H1 (cell line): ENCODE measurements at regions not wholly inside any gene's neighbourhood (a gene's known extent, or its start where the extent isn't known, plus 50 kb on each side); places are given as distances from the start of the nearest gene placed in this dataset.

ENCODE experiments used
- CTCF ChIA-PET: fragments of 300-600 bp; sonication (Branson Sonifier 250); formaldehyde crosslinking; loops from one replicate; lab custom pipeline; 2021; ENCODE audit not compliant: partially characterized antibody; lab: Charles Lee
- POLR2A ChIA-PET: fragments of 300-600 bp; sonication (Branson Sonifier 250); formaldehyde crosslinking; loops from one replicate; lab custom pipeline; 2021; ENCODE audit warnings: inconsistent platforms; ENCODE audit not compliant: partially characterized antibody; lab: Charles Lee
- DNase-seq, 2 experiments: peaks; one replicate each; pipeline versions ENCODE4 v3.0.0 to v3.0.0-alpha.2; 2010 to 2022; ENCODE audit warnings: low spot score in 2 of 2, low read depth in 1 of 2, mixed read lengths in 1 of 2
- FAIRE-seq: peaks from 2 replicates; lab custom pipeline; 2011; peaks lifted over from hg19 to GRCh38; lab: Jason Lieb, UNC
- H2AFZ ChIP-seq: 2 replicates; pipeline ENCODE4 v1.8.1; 2012; ENCODE audit warnings: low read length, inconsistent platforms
- H2AK5ac ChIP-seq: 2 replicates; pipeline ENCODE4 v1.6.1; 2013; ENCODE audit warnings: low read depth, low read length
- H2BK120ac ChIP-seq: replicated peaks from 2 replicates; pipeline ENCODE3; 2013; ENCODE audit warnings: low read depth, low read length, inconsistent platforms
- H2BK12ac ChIP-seq: 2 replicates; pipeline ENCODE4 v1.6.1; 2013; ENCODE audit warnings: low read depth, low read length
- H2BK15ac ChIP-seq: 2 replicates; pipeline ENCODE4 v1.6.1; 2013; ENCODE audit warnings: low read length
- H2BK20ac ChIP-seq: 2 replicates; pipeline ENCODE4 v1.6.1; 2013; ENCODE audit warnings: low read length
- H2BK5ac ChIP-seq: 2 replicates; pipeline ENCODE4 v1.6.1; 2013; ENCODE audit warnings: low read depth, low read length
- H3K14ac ChIP-seq: 2 replicates; pipeline ENCODE4 v1.6.1; 2013; ENCODE audit warnings: inconsistent platforms; ENCODE audit not compliant: insufficient read length
- H3K18ac ChIP-seq: 2 replicates; pipeline ENCODE4 v1.6.1; 2013; ENCODE audit warnings: low read length; ENCODE audit errors: extremely low read depth
- H3K23ac ChIP-seq: 2 replicates; pipeline ENCODE4 v1.6.1; 2013; ENCODE audit warnings: inconsistent platforms; ENCODE audit not compliant: insufficient read length
- H3K23me2 ChIP-seq: 2 replicates; pipeline ENCODE4 v1.6.1; 2013; ENCODE audit warnings: low read depth, low read length
- H3K27ac ChIP-seq: 2 replicates; pipeline ENCODE4 v1.6.1; 2011; ENCODE audit warnings: low read depth, low read length, inconsistent platforms
- H3K27me3 ChIP-seq, 4 experiments: replicated peaks in 1 of 4; 1 replicate in 1 of 4; 2 replicates in 3 of 4; pipeline versions ENCODE4 v1.6.1 to v1.8.1; 2011 to 2013; ENCODE audit warnings: low read length in 3 of 4, mild to moderate bottlenecking in 3 of 4, inconsistent platforms in 2 of 4, mixed read lengths in 2 of 4, moderate library complexity in 1 of 4; ENCODE audit not compliant: control insufficient read depth in 3 of 4, insufficient read depth in 3 of 4; ENCODE audit errors: extremely low read depth in 1 of 4
- H3K36me3 ChIP-seq, 4 experiments: 2 replicates each; pipeline versions ENCODE4 v1.6.1 to v1.8.1; 2011 to 2013; ENCODE audit warnings: mild to moderate bottlenecking in 4 of 4, low read length in 3 of 4, moderate library complexity in 2 of 4, control low read depth in 1 of 4, inconsistent platforms in 1 of 4; ENCODE audit not compliant: insufficient read depth in 4 of 4, control insufficient read depth in 2 of 4
- H3K4ac ChIP-seq: replicated peaks from 2 replicates; pipeline ENCODE3; 2013; ENCODE audit warnings: low read length, low read depth, mixed read lengths, inconsistent platforms; ENCODE audit not compliant: insufficient read length
- H3K4me1 ChIP-seq, 4 experiments: replicated peaks in 1 of 4; 1 replicate in 1 of 4; 2 replicates in 3 of 4; pipeline versions ENCODE4 v1.6.1 to v1.8.1; 2011 to 2013; ENCODE audit warnings: low read length in 3 of 4, inconsistent platforms in 2 of 4, mixed read lengths in 1 of 4; ENCODE audit not compliant: insufficient read depth in 4 of 4, control insufficient read depth in 3 of 4
- H3K4me2 ChIP-seq, 2 experiments: 2 replicates each; pipeline versions ENCODE4 v1.6.1 to v1.8.1; 2011 to 2013; ENCODE audit warnings: low read depth in 2 of 2, low read length in 2 of 2, control low read depth in 1 of 2, inconsistent platforms in 1 of 2, mild to moderate bottlenecking in 1 of 2; ENCODE audit not compliant: insufficient read depth in 1 of 2
- H3K4me3 ChIP-seq, 4 experiments: fragments of 200-600, 300-600 bp in 1 of 4; sonication (generic), shearing (Covaris generic), sonication (Bioruptor Twin) in 1 of 4; 2 replicates each; pipeline versions ENCODE4 v1.5.1 to v1.8.1; 2011 to 2016; ENCODE audit warnings: low read length in 4 of 4, low read depth in 3 of 4, control low read depth in 2 of 4, inconsistent platforms in 2 of 4, mild to moderate bottlenecking in 2 of 4, mixed read lengths in 1 of 4, moderate library complexity in 1 of 4; ENCODE audit not compliant: insufficient read depth in 2 of 4; ENCODE audit errors: extremely low read depth in 1 of 4
- H3K56ac ChIP-seq: replicated peaks from 2 replicates; pipeline ENCODE3; 2013; ENCODE audit warnings: low read depth, mild to moderate bottlenecking, mixed read lengths, low read length, inconsistent platforms; ENCODE audit not compliant: insufficient read length
- H3K79me1 ChIP-seq: 2 replicates; pipeline ENCODE4 v1.6.1; 2013; ENCODE audit warnings: low read depth, low read length, control low read depth
- H3K79me2 ChIP-seq, 2 experiments: 2 replicates each; pipeline versions ENCODE4 v1.6.1 to v1.8.1; 2012 to 2013; ENCODE audit warnings: low read length in 2 of 2, mild to moderate bottlenecking in 2 of 2, inconsistent platforms in 1 of 2; ENCODE audit not compliant: insufficient read depth in 2 of 2, control insufficient read depth in 1 of 2
- H3K9ac ChIP-seq, 4 experiments: replicated peaks in 1 of 4; 1 replicate in 1 of 4; 2 replicates in 3 of 4; pipeline versions ENCODE4 v1.6.1 to v1.8.1; 2011 to 2013; ENCODE audit warnings: low read depth in 3 of 4, low read length in 3 of 4, control low read depth in 2 of 4, mild to moderate bottlenecking in 2 of 4, moderate library complexity in 2 of 4, inconsistent platforms in 1 of 4; ENCODE audit errors: extremely low read depth in 1 of 4
- H3K9me3 ChIP-seq, 2 experiments: 2 replicates each; pipeline versions ENCODE4 v1.6.1 to v1.8.1; 2012 to 2013; ENCODE audit warnings: mild to moderate bottlenecking in 2 of 2, moderate library complexity in 2 of 2, control low read depth in 1 of 2, inconsistent platforms in 1 of 2, low read depth in 1 of 2, low read length in 1 of 2, mixed read lengths in 1 of 2; ENCODE audit not compliant: insufficient read depth in 2 of 2
- H4K20me1 ChIP-seq, 2 experiments: replicated peaks in 1 of 2; 2 replicates each; pipeline versions ENCODE3 to v1.8.1; 2011 to 2013; ENCODE audit warnings: inconsistent platforms in 2 of 2, low read length in 2 of 2, mild to moderate bottlenecking in 1 of 2; ENCODE audit not compliant: insufficient read depth in 2 of 2, control insufficient read depth in 1 of 2
- H4K5ac ChIP-seq: 2 replicates; pipeline ENCODE4 v1.6.1; 2013; ENCODE audit warnings: low read length, low read depth, mixed read lengths, inconsistent platforms; ENCODE audit not compliant: insufficient read length
- H4K8ac ChIP-seq: 2 replicates; pipeline ENCODE4 v1.8.0; 2013; ENCODE audit warnings: mild to moderate bottlenecking, moderate library complexity, low read length, inconsistent platforms; ENCODE audit not compliant: insufficient read depth; ENCODE audit errors: extremely low read depth
- H4K91ac ChIP-seq: replicated peaks from 2 replicates; pipeline ENCODE3; 2013; ENCODE audit warnings: low read length, mixed read lengths, inconsistent platforms; ENCODE audit not compliant: insufficient read length
- BCL11A ChIP-seq, 2 experiments: IDR thresholded peaks; one replicate each; pipeline ENCODE4 v1.6.1; 2011; ENCODE audit warnings: low read depth in 2 of 2, low read length in 2 of 2, mild to moderate bottlenecking in 2 of 2
- CHD1 ChIP-seq: IDR thresholded peaks from 2 replicates; pipeline ENCODE4 v1.6.1; 2012; ENCODE audit warnings: low read depth, low read length, improper control_type of control experiment
- JUN ChIP-seq: IDR thresholded peaks from 2 replicates; pipeline ENCODE4 v1.6.1; 2011; ENCODE audit warnings: low read depth, mild to moderate bottlenecking, improper control_type of control experiment, low read length
- JUND ChIP-seq: IDR thresholded peaks from 2 replicates; pipeline ENCODE4 v1.6.1; 2011; ENCODE audit warnings: mild to moderate bottlenecking, improper control_type of control experiment, low read length
- KDM1A ChIP-seq: fragments of 200-600, 300-600 bp; sonication (generic); IDR thresholded peaks from 2 replicates; pipeline ENCODE4 v1.7.1; 2016; ENCODE audit warnings: mild to moderate bottlenecking, low read length, borderline replicate concordance
- KDM5A ChIP-seq: fragments of 200-600 bp; IDR thresholded peaks from 2 replicates; pipeline ENCODE4 v1.7.1; 2012; ENCODE audit warnings: mild to moderate bottlenecking, low read length, inconsistent platforms, mixed read lengths
- SIRT6 ChIP-seq: IDR thresholded peaks from one replicate; pipeline ENCODE4 v1.7.1; 2012; ENCODE audit warnings: low read length, inconsistent platforms
- TAF7 ChIP-seq: optimal IDR thresholded peaks from 2 replicates; pipeline ENCODE3; 2011; ENCODE audit warnings: low read depth, mild to moderate bottlenecking, inconsistent platforms, low read length, moderate library complexity, borderline replicate concordance
- TCF12 ChIP-seq: IDR thresholded peaks from 2 replicates; pipeline ENCODE4 v1.6.1; 2011; ENCODE audit warnings: low read depth, mild to moderate bottlenecking, low read length
- TEAD4 ChIP-seq: IDR thresholded peaks from 2 replicates; pipeline ENCODE4 v1.6.1; 2012; ENCODE audit warnings: low read depth, low read length, inconsistent platforms, mixed read lengths
- USF2 ChIP-seq: IDR thresholded peaks from 2 replicates; pipeline ENCODE4 v1.6.1; 2011; ENCODE audit warnings: low read length, improper control_type of control experiment

GRCh38 chr11:97902828-97903227 lies 1117.9 kb upstream of the CNTN5 start (continued):
- TF ChIP-seq TAF7, result no peak

GRCh38 chr11:97905101-97905500 lies 1115.6 kb upstream of the CNTN5 start:
- Histone ChIP-seq H3K36me3 (no peaks in the 10 kb centered on the region), H2BK20ac (no peak overlapping the region), H2BK12ac (no peak overlapping the region), H4K91ac (no peak overlapping the region), H2BK120ac (no peak overlapping the region), H3K4me2 (no peak overlapping the region), H2AFZ (no peak overlapping the region), H3K27me3 (no peaks in the 10 kb centered on the region), H3K4me1 (peaks cover 0 to 2% (median 0%) of the 10 kb centered on the region in 4 experiments; a peak in 1 of 7 replicates), H4K8ac (no peak overlapping the region), H3K23me2 (no peaks in the 10 kb centered on the region), H2BK15ac (no peak overlapping the region), H3K23ac (no peak overlapping the region), H3K79me2 (no peaks in the 10 kb centered on the region), H3K14ac (no peak overlapping the region), H3K27ac (no peak overlapping the region), H4K20me1 (no peaks in the 10 kb centered on the region), H3K9ac (no peak overlapping the region), H3K9me3 (no peaks in the 10 kb centered on the region), H3K18ac (no peak overlapping the region), H3K4ac (no peak overlapping the region), H4K5ac (no peak overlapping the region), H2AK5ac (no peak overlapping the region), H3K56ac (no peak overlapping the region), H3K4me3 (no peak overlapping the region), H3K79me1 (no peaks in the 10 kb centered on the region), H2BK5ac (no peak overlapping the region)
- CTCF ChIA-PET, result no interaction called here
- DNase-seq (no peak), FAIRE-seq (no peak)
- POLR2A ChIA-PET, result no interaction called here
- no peak for TF ChIP-seq CHD1
- TF ChIP-seq KDM1A, result no peak
- no peak for TF ChIP-seq SIRT6
- TF ChIP-seq TCF12, result no peak
- no peak for TF ChIP-seq TEAD4
- TF ChIP-seq JUN, result no peak
- TF ChIP-seq BCL11A (IDR thresholded peaks at IDR 0.05; ENCODE audit: low read depth in 2 of 2, low read length in 2 of 2), result no peak
- TF ChIP-seq KDM5A, result no peak
- TF ChIP-seq TAF7, result no peak
- TF ChIP-seq JUND, result no peak
- TF ChIP-seq USF2, result no peak
